Cardiac septum (tissue), 1 donor: ENCODE measurements at regions not wholly inside any gene's neighbourhood (a gene's known extent, or its start where the extent isn't known, plus 50 kb on each side); places are given as distances from the start of the nearest gene placed in this dataset.

Source experiments
- DNase-seq: peaks from one replicate; pipeline ENCODE4 v3.0.0-alpha.2; 2020; ENCODE audit warnings: low spot score
- intact Hi-C: fragments of 100-400 bp; cut with DNase I; formaldehyde crosslinking; loops from one replicate; pipeline ENCODE4 v1.14.0; 2022
- donor health status: DM: no; HTN: no; CAD: no.

GRCh38 chr17:83144421-83145357 is 65.3 kb downstream of the METRNL start:
- intact Hi-C loops = no loop called here
- DNase-seq = peak; percentile 71

GRCh38 chr17:83145358-83145738 is 65.9 kb downstream of the METRNL start:
- DNase-seq = peak; percentile 24

GRCh38 chr17:83145831-83146230 is 66.4 kb downstream of the METRNL start:
- peak; percentile 17 for DNase-seq

More at GRCh38 chr17:83145358-83145738, 65.9 kb downstream of the METRNL start:
- intact Hi-C loops = no loop called here

GRCh38 chr17:83146347-83146746 is 66.9 kb downstream of the METRNL start:
- intact Hi-C loops = no loop called here
- peak; percentile 33 for DNase-seq

More at GRCh38 chr17:83145831-83146230, 66.4 kb downstream of the METRNL start:
- intact Hi-C loops = no loop called here

- intact Hi-C loops = no loop called here
- DNase-seq = no peak
Observed at GRCh38 chr17:83147280-83147679, 67.9 kb downstream of the METRNL start.

- intact Hi-C loops = no loop called here
- DNase-seq = peak; percentile 63
Observed at GRCh38 chr17:83148317-83149028, 69.1 kb downstream of the METRNL start.

- intact Hi-C loops = no loop called here
- DNase-seq = peak; percentile 62
Observed at GRCh38 chr17:83149029-83149725, 69.8 kb downstream of the METRNL start.

GRCh38 chr17:83149761-83150251 is 70.4 kb downstream of the METRNL start:
- peak; percentile 64 for DNase-seq
- intact Hi-C loops = no loop called here

- peak; percentile 4 for DNase-seq
- intact Hi-C loops = no loop called here
Observed at GRCh38 chr17:83150369-83151055, 71.1 kb downstream of the METRNL start.

- peak; percentile 51 for DNase-seq
- intact Hi-C loops = no loop called here
Observed at GRCh38 chr17:83151056-83151441, 71.6 kb downstream of the METRNL start.

GRCh38 chr17:83151442-83152226 is 72.2 kb downstream of the METRNL start:
- intact Hi-C loops = no loop called here
- no peak for DNase-seq

GRCh38 chr17:83152227-83152744 is 72.9 kb downstream of the METRNL start:
- intact Hi-C loops = no loop called here
- peak; percentile 53 for DNase-seq

- DNase-seq = peak; percentile 71
- intact Hi-C loops = no loop called here
Observed at GRCh38 chr17:83152745-83153611, 73.6 kb downstream of the METRNL start.

- intact Hi-C loops = no loop called here
- DNase-seq = peak; percentile 63
Observed at GRCh38 chr17:83153681-83154310, 74.4 kb downstream of the METRNL start.

GRCh38 chr17:83154311-83155127 is 75.1 kb downstream of the METRNL start:
- intact Hi-C loops = no loop called here
- peak; percentile 49 for DNase-seq
